Thoracic aorta (tissue), 2 donors: ENCODE measurements at regions not wholly inside any gene's neighbourhood (a gene's known extent, or its start where the extent isn't known, plus 50 kb on each side); places are given as distances from the start of the nearest gene placed in this dataset.

Experiments
- ATAC-seq: fragments of 150-250 bp; one replicate; pipeline ENCODE4 v1.8.0; 2017; ENCODE audit warnings: low read depth; ENCODE audit not compliant: insufficient number of reproducible peaks, low FRiP score
- DNase-seq: peaks from one replicate; pipeline ENCODE4 v3.0.0-alpha.2; 2020; ENCODE audit warnings: low spot score
- H3K27ac ChIP-seq, 2 donors: fragments of 200-600 bp; sonication (generic); 1 replicate in 1 of 2; 2 replicates in 1 of 2; pipeline ENCODE4 v1.5.1; 2016; ENCODE audit warnings: mild to moderate bottlenecking in 2 of 2, moderate library complexity in 2 of 2
- H3K27me3 ChIP-seq: fragments of 200-600 bp; sonication (generic); replicated peaks from 2 replicates; pipeline ENCODE4 v1.6.0; 2016; ENCODE audit warnings: mild to moderate bottlenecking; ENCODE audit not compliant: insufficient read depth
- H3K36me3 ChIP-seq: fragments of 200-600 bp; sonication (generic); one replicate; pipeline ENCODE4 v1.5.1; 2016
- H3K4me1 ChIP-seq, 2 donors: fragments of 200-600 bp; sonication (generic); 1 replicate in 1 of 2; 2 replicates in 1 of 2; pipeline versions ENCODE4 v1.5.1 to v1.6.0; 2016; ENCODE audit warnings: low read depth in 2 of 2, mild to moderate bottlenecking in 1 of 2; ENCODE audit not compliant: control insufficient read depth in 1 of 2
- H3K4me3 ChIP-seq: fragments of 200-600 bp; sonication (generic); 2 replicates; pipeline ENCODE4 v1.5.1; 2016; ENCODE audit warnings: mild to moderate bottlenecking
- H3K9me3 ChIP-seq: fragments of 200-600 bp; sonication (generic); 2 replicates; pipeline ENCODE4 v1.5.1; 2016
- CTCF ChIP-seq: fragments of 200-600 bp; sonication (generic); IDR thresholded peaks from one replicate; pipeline ENCODE4 v1.5.1; 2019; ENCODE audit warnings: antibody characterized with exemption

GRCh38 chr2:234415706-234416105 lies 81.2 kb downstream of the ARL4C start:
- H3K36me3 ChIP-seq, result no peaks in the 10 kb centered on the region

GRCh38 chr2:234414596-234414995 lies 82.3 kb downstream of the ARL4C start:
- no peaks in the 10 kb centered on the region for H3K27me3 ChIP-seq
- DNase-seq, result no peak
- H3K4me3 ChIP-seq, result no peak overlapping the region
- TF ChIP-seq CTCF, result no peak
- H3K27ac ChIP-seq, result no peak overlapping the region
- no peaks in the 10 kb centered on the region for H3K4me1 ChIP-seq
- H3K9me3 ChIP-seq, result no peaks in the 10 kb centered on the region
- no peaks in the 10 kb centered on the region for H3K36me3 ChIP-seq
- ATAC-seq, result no peak

More at GRCh38 chr2:234415706-234416105, 81.2 kb downstream of the ARL4C start:
- Histone ChIP-seq H3K4me1 (no peaks in the 10 kb centered on the region), H3K4me3 (no peak overlapping the region), H3K9me3 (no peaks in the 10 kb centered on the region), H3K27ac (no peak overlapping the region), H3K27me3 (no peaks in the 10 kb centered on the region)
- DNase-seq, result no peak
- ATAC-seq, result no peak
- no peak for TF ChIP-seq CTCF

GRCh38 chr2:234412726-234413125 lies 84.2 kb downstream of the ARL4C start:
- no peaks in the 10 kb centered on the region for H3K27me3 ChIP-seq
- H3K4me3 ChIP-seq, result no peak overlapping the region
- no peak for DNase-seq
- no peak for TF ChIP-seq CTCF
- H3K27ac ChIP-seq, result no peak overlapping the region
- no peaks in the 10 kb centered on the region for H3K4me1 ChIP-seq
- H3K9me3 ChIP-seq, result no peaks in the 10 kb centered on the region
- ATAC-seq, result no peak
- no peaks in the 10 kb centered on the region for H3K36me3 ChIP-seq

- ATAC-seq, result no peak
- Histone ChIP-seq H3K27ac (no peak overlapping the region), H3K36me3 (no peaks in the 10 kb centered on the region), H3K4me1 (no peaks in the 10 kb centered on the region), H3K27me3 (no peaks in the 10 kb centered on the region), H3K9me3 (no peaks in the 10 kb centered on the region), H3K4me3 (no peak overlapping the region)
- no peak for TF ChIP-seq CTCF
- DNase-seq, result no peak
These were observed 85.1 kb downstream of the ARL4C start for GRCh38 chr2:234411793-234412192.

GRCh38 chr2:234410526-234410925 lies 86.4 kb downstream of the ARL4C start:
- TF ChIP-seq CTCF, result no peak
- Histone ChIP-seq H3K9me3 (no peaks in the 10 kb centered on the region), H3K36me3 (no peaks in the 10 kb centered on the region), H3K27ac (no peak overlapping the region), H3K4me3 (no peak overlapping the region), H3K27me3 (no peaks in the 10 kb centered on the region), H3K4me1 (no peaks in the 10 kb centered on the region)
- ATAC-seq (no peak), DNase-seq (no peak)
